GM12874 (cell line): ENCODE measurements at regions not wholly inside any gene's neighbourhood (a gene's known extent, or its start where the extent isn't known, plus 50 kb on each side); places are given as distances from the start of the nearest gene placed in this dataset.

Source experiments
- TF ChIP-seq, protein P1 (sequence below): IDR thresholded peaks from 2 replicates; pipeline ENCODE4 v1.5.1; 2011; ENCODE audit warnings: low read depth, mild to moderate bottlenecking, control low read depth, low read length, moderate library complexity; ENCODE audit not compliant: insufficient read depth

DNA sequence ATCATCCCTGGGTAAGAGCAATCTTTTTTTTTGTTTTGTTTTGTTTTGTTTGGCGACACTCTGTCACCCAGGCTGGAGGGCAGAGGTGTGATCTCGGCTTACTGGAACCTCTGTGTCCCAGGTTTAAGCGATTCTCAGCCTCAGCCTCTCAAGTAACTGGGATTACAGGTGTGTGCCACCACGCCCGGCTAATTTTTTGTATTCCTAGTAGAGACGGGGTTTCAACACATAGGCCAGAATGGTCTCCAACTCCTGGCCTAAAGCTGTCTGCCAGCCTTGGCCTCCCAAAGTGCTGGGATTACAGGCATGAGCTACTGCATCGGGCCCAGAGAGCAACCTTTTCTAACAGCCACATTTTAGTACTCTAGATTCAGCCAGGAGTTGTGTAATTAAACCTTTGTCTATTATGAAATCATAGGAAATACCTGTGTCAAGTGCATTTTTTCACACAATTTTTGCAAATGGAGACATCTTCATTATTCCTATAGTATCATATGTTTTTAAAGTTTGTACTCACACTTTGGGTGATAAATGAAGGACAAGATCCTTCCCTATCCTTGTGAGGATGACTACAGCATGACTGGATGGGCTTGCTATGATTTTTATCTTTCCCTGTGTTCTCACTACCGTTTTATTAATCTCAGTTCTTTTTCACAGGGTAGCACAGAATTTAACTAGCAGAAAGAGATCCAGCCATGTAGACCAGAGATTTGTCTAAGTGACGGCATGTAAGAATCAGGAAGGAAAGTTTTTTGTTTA lies 82.6 kb downstream of the OR2B2 start:
- TF ChIP-seq, protein P1, sequence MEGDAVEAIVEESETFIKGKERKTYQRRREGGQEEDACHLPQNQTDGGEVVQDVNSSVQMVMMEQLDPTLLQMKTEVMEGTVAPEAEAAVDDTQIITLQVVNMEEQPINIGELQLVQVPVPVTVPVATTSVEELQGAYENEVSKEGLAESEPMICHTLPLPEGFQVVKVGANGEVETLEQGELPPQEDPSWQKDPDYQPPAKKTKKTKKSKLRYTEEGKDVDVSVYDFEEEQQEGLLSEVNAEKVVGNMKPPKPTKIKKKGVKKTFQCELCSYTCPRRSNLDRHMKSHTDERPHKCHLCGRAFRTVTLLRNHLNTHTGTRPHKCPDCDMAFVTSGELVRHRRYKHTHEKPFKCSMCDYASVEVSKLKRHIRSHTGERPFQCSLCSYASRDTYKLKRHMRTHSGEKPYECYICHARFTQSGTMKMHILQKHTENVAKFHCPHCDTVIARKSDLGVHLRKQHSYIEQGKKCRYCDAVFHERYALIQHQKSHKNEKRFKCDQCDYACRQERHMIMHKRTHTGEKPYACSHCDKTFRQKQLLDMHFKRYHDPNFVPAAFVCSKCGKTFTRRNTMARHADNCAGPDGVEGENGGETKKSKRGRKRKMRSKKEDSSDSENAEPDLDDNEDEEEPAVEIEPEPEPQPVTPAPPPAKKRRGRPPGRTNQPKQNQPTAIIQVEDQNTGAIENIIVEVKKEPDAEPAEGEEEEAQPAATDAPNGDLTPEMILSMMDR, result no peak

GRCh38 chr6:27825025-27825793 lies 87.0 kb downstream of the OR2B2 start:
- TF ChIP-seq, protein P1, result no peak

- TF ChIP-seq, protein P1, result no peak
Observed at GRCh38 chr6:27816906-27817305, 95.3 kb downstream of the OR2B2 start.

- TF ChIP-seq, protein P1, result no peak
Observed at GRCh38 chr6:27814665-27815424, 97.4 kb downstream of the OR2B2 start.

DNA sequence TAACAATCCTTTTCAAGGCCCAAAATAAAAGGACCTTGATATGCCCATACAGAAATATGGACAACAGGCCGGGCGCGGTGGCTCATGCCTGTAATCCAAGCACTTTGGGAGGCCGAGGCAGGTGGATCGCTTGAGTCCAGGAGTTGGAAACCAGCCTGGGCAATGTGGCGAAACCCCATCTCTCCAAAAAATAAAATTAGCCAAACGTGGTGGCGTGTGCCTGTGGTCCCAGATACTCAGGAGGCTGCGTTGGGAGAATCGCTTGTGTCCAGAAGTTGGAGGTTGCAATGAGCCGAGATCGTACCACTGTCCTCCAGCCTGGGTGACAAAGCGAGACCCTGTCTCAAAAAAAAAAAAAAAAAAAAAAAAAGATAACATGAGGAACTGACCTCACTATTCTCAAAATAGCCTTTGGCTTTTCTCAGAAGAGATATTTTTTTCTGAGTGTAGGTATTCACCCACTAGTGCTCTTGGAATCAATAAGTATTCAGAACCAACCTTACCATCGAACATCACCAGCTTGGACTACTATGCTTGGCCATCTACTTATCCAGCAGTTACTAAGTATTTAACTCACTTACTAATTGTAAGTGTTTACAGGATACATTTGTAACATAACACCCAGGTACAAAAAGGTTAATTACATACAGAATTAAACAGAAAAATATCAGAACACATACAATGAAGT lies 99.2 kb downstream of the OR2B2 start:
- TF ChIP-seq, protein P1, result no peak

DNA sequence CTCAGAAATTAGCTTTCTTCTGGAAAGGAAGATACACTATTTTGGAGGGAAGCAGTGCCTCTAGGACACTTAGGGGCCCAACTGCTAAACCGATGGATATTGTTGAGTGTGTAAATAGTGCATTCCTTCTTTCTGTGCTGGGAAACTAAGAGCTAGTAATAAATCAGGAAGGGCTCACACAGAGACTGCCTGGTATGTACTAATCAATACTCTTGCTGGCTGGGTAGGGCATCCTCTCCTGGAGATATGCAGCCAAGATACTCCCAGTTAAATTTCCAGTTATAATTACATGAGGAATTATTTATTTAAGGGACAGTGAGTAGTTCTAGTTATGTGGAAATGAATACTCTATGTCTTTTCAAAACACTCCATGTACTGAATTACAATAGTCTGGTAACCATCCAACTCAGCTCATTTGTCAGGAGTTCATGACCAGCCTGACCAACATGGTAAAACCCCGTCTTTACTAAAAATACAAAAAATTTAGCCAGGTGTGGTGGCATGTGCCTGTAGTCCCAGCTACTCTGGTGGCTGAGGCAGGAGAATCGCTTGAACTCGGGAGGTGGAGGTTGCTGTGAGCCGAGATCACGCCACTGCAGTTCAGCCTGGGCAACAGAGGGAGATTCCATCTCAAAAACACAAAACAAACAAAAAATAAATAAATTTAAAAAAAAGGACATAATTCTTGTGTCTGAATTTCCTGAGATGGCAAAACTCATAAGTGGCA lies 100.0 kb downstream of the OR2B2 start:
- TF ChIP-seq, protein P1, result no peak
